Hematopoietic multipotent progenitor cell (in vitro differentiated cells): ENCODE measurements at regions not wholly inside any gene's neighbourhood (a gene's known extent, or its start where the extent isn't known, plus 50 kb on each side); places are given as distances from the start of the nearest gene placed in this dataset.

ENCODE experiments used
- DNase-seq, 3 donors: peaks; one replicate each; pipeline ENCODE4 v3.0.0-alpha.2; 2011 to 2015; ENCODE audit warnings: low read depth in 2 of 3, low spot score in 2 of 3

- peak in 2 of 3 donors; percentile 20 to 59 for DNase-seq
Measured at GRCh38 chr5:35436400-35437057, 181.1 kb upstream of the SPEF2 start.

GRCh38 chr5:35430381-35431162 is 187.1 kb upstream of the SPEF2 start:
- no peak for DNase-seq

GRCh38 chr5:35420200-35420599 is 189.9 kb upstream of the PRLR start:
- DNase-seq, result no peak

GRCh38 chr5:35417040-35417439 is 186.8 kb upstream of the PRLR start:
- no peak for DNase-seq

- DNase-seq, result no peak
Measured at GRCh38 chr5:35416217-35416988, 186.1 kb upstream of the PRLR start.

GRCh38 chr5:35415309-35415708 is 185.0 kb upstream of the PRLR start:
- no peak for DNase-seq

- no peak for DNase-seq
Measured at GRCh38 chr5:35409361-35409760, 179.1 kb upstream of the PRLR start.

- no peak for DNase-seq
Measured at GRCh38 chr5:35408146-35408545, 177.9 kb upstream of the PRLR start.

- no peak for DNase-seq
Measured at GRCh38 chr5:35407697-35408096, 177.4 kb upstream of the PRLR start.

- DNase-seq, result no peak
Measured at GRCh38 chr5:35405938-35406337, 175.7 kb upstream of the PRLR start.

- no peak for DNase-seq
Measured at GRCh38 chr5:35404701-35405100, 174.4 kb upstream of the PRLR start.

GRCh38 chr5:35393901-35394300 is 163.6 kb upstream of the PRLR start:
- DNase-seq, result no peak

- DNase-seq, result no peak
Measured at GRCh38 chr5:35384658-35385057, 154.4 kb upstream of the PRLR start.

- no peak for DNase-seq
Measured at GRCh38 chr5:35383041-35383440, 152.8 kb upstream of the PRLR start.

- DNase-seq, result no peak
Measured at GRCh38 chr5:35377653-35378052, 147.4 kb upstream of the PRLR start.

- no peak for DNase-seq
Measured at GRCh38 chr5:35374584-35374983, 144.3 kb upstream of the PRLR start.

- no peak for DNase-seq
Measured at GRCh38 chr5:35373249-35373648, 143.0 kb upstream of the PRLR start.

GRCh38 chr5:35372482-35372881 is 142.2 kb upstream of the PRLR start:
- no peak for DNase-seq

- no peak for DNase-seq
Measured at GRCh38 chr5:35371951-35372426, 141.7 kb upstream of the PRLR start.

- no peak for DNase-seq
Measured at GRCh38 chr5:35370871-35371270, 140.6 kb upstream of the PRLR start.

- no peak for DNase-seq
Measured at GRCh38 chr5:35369965-35370790, 139.9 kb upstream of the PRLR start.
